ENCODE measurements at regions not wholly inside any gene's neighbourhood (a gene's known extent, or its start where the extent isn't known, plus 50 kb on each side); places are given as distances from the start of the nearest gene placed in this dataset.

DNA sequence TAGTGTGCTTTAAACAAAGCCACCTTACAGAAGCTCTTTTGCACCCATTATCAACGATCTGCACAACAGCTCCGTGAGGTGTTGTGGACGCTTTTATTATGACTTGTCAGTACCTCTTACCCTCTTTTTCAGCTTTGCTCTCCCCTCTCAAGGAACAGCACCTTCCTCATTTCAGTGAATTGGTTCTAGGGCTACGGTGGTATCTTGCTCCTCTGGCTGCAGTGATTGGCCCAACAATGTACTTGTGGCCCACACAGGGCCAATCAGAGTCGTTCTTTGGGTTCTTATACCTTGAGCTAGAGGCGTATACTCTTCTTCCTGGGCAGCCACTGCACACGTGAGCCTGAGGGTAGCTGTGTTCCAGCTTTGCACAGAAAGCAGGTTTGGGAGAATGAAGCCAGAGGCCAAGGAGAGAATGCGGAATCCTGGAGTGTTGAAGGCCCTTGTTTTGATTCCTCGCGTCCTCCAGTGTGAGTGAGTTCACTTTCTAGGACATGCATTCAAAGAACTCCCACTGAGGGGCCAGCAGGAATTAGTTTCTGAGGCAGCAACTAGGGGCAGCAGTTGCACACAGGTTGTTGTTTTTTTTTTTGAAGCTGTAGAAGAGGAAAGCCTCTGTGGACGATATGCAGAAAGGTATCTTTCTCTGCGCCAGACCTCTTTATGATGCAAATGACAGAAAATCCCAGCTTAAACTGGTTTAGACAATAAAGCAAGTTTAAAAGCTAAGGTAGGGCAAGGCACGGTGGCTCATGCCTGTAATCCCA, 49.8 kb upstream of the PDZD8 start:
- Histone ChIP-seq H3K4me3 (ENCODE audit: low read depth in 1 of 2, low read length in 1 of 2) (no peak overlapping the region), H3K9me3 (no peaks in the 10 kb centered on the region), H3K27me3 (no peaks in the 10 kb centered on the region), H3K36me3 (no peaks in the 10 kb centered on the region), H3K27ac (peak overlapping the region; percentile 40), H3K4me1 (ENCODE audit: control insufficient read depth in 1 of 2, insufficient read depth in 1 of 2, low read depth in 1 of 2, low read length in 1 of 2) (peaks cover 67 to 71% of the 10 kb centered on the region in 2 experiments)
- TF ChIP-seq, protein P1, sequence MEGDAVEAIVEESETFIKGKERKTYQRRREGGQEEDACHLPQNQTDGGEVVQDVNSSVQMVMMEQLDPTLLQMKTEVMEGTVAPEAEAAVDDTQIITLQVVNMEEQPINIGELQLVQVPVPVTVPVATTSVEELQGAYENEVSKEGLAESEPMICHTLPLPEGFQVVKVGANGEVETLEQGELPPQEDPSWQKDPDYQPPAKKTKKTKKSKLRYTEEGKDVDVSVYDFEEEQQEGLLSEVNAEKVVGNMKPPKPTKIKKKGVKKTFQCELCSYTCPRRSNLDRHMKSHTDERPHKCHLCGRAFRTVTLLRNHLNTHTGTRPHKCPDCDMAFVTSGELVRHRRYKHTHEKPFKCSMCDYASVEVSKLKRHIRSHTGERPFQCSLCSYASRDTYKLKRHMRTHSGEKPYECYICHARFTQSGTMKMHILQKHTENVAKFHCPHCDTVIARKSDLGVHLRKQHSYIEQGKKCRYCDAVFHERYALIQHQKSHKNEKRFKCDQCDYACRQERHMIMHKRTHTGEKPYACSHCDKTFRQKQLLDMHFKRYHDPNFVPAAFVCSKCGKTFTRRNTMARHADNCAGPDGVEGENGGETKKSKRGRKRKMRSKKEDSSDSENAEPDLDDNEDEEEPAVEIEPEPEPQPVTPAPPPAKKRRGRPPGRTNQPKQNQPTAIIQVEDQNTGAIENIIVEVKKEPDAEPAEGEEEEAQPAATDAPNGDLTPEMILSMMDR (IDR thresholded peaks at IDR 0.05), result no peak

Data from neutrophil (primary cell).